ENCODE measurements at regions not wholly inside any gene's neighbourhood (a gene's known extent, or its start where the extent isn't known, plus 50 kb on each side); places are given as distances from the start of the nearest gene placed in this dataset.

DNA sequence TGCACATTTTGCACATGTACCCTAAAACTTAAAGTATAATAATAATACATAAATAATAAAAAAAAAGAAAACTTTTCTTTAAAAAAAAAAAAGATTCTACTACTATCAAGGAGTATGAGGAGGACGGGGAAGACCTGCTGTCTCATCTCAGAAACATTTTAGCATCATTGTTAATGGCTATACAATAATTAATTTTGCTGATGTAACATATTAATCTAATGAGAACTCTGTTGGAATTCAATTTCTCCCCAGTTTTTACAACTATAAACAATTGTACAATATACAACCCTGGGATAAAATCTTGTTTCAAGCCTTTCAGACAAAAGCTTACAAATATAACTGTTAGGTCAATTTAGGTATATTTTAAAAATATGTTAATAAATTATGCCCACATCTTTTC is 139.0 kb upstream of the GRIN3A start:
- DNase-seq = no peak
- no peak for ATAC-seq
- intact Hi-C loops (cut with DNase I) = no loop called here
- Histone ChIP-seq H3K9me3 (no peaks in the 10 kb centered on the region), H3K27ac (no peak overlapping the region), H3K4me1 (no peaks in the 10 kb centered on the region), H3K36me3 (no peaks in the 10 kb centered on the region), H3K27me3 (no peaks in the 10 kb centered on the region), H3K4me3 (no peak overlapping the region)
- WGBS, 2 donors = 50 to 55% methylated on average over 1 of the region's 1 CpG
- TF ChIP-seq, protein P1, sequence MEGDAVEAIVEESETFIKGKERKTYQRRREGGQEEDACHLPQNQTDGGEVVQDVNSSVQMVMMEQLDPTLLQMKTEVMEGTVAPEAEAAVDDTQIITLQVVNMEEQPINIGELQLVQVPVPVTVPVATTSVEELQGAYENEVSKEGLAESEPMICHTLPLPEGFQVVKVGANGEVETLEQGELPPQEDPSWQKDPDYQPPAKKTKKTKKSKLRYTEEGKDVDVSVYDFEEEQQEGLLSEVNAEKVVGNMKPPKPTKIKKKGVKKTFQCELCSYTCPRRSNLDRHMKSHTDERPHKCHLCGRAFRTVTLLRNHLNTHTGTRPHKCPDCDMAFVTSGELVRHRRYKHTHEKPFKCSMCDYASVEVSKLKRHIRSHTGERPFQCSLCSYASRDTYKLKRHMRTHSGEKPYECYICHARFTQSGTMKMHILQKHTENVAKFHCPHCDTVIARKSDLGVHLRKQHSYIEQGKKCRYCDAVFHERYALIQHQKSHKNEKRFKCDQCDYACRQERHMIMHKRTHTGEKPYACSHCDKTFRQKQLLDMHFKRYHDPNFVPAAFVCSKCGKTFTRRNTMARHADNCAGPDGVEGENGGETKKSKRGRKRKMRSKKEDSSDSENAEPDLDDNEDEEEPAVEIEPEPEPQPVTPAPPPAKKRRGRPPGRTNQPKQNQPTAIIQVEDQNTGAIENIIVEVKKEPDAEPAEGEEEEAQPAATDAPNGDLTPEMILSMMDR (IDR thresholded peaks at IDR 0.05) = no peak

DNA sequence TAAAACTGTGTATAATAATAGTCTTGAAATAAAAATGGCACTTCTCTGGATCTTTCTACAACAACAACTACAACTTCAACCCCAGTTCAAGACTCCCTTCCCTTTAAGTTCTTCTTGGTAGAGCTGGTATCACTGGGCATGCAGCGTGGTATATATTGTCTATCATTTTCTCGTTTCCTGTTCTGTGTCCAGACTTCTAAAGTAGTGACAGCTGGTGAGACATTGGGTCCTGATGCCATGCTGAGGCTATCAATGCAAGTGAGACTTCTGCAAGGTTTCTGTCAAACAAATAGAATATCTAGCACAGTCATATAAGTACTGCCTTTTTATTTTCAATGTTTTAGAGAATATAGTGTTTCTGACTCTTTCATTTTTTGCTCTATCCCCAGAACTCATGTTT is 123.0 kb upstream of the GRIN3A start:
- no peaks in the 10 kb centered on the region for H3K9me3 ChIP-seq
- H3K4me3 ChIP-seq = no peak overlapping the region
- H3K27me3 ChIP-seq = no peaks in the 10 kb centered on the region
- H3K27ac ChIP-seq = no peak overlapping the region
- no peak for ATAC-seq
- DNase-seq = no peak
- 68 to 73% methylated on average over 2 of the region's 2 CpGs for WGBS, 2 donors
- no peaks in the 10 kb centered on the region for H3K4me1 ChIP-seq
- H3K36me3 ChIP-seq = no peaks in the 10 kb centered on the region
- TF ChIP-seq, protein P1 (IDR thresholded peaks at IDR 0.05) = no peak
- intact Hi-C loops (cut with DNase I) = no loop called here

DNA sequence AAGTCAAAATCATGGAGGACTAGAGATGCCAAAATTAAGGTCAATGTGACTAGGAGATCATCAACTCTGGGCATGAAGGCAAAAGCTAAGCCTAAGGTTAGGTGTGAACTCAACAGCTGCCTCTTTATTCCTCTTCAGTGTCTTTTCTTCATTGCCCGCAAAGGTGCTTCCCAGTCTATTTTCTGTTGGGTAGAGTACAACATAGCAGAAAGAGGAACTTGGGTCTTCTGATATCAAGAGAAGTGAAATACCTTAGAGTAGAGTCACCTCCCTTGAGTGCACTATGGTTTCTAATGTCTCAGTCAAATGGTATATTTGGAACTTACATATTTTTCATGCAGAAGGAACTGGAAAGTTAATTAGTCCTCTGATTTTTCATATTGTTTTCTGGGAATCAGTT is 122.5 kb upstream of the GRIN3A start:
- Histone ChIP-seq H3K36me3 (no peaks in the 10 kb centered on the region), H3K9me3 (no peaks in the 10 kb centered on the region), H3K4me1 (no peaks in the 10 kb centered on the region), H3K4me3 (no peak overlapping the region), H3K27ac (no peak overlapping the region), H3K27me3 (no peaks in the 10 kb centered on the region)
- WGBS, 2 donors = 98 to 100% methylated on average over 1 of the region's 1 CpG
- intact Hi-C loops (cut with DNase I) = no loop called here
- ATAC-seq = no peak
- TF ChIP-seq, protein P1 (IDR thresholded peaks at IDR 0.05) = no peak
- DNase-seq = no peak

DNA sequence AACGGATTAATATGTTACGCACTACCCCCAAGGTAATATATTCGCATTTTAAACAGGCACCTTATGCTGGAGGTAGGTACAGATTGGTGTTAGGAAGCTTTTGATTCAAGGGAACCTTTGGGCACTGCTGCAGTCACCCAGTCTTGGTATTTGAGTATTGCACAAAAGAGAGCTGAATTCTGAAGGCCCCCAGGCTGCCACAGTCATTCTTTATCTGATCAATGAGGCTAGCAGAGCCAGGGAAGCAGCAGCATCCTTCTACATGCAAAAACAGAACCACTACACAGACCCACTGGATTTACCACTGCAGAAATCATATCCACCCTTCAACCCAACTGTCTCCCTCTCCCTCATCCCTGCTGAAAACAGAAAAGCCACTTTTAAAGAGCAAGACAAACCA is 121.2 kb upstream of the GRIN3A start:
- no peaks in the 10 kb centered on the region for H3K9me3 ChIP-seq
- intact Hi-C loops (cut with DNase I) = loop anchor here in 1 of 10 donors (10.0 kb wide), 1 partner anchor 55 kb away; no protein-coding TSS in a partner anchor
- H3K4me1 ChIP-seq = no peaks in the 10 kb centered on the region
- H3K27me3 ChIP-seq = no peaks in the 10 kb centered on the region
- no peak overlapping the region for H3K4me3 ChIP-seq
- no peak for DNase-seq
- H3K27ac ChIP-seq = no peak overlapping the region
- TF ChIP-seq, protein P1 (IDR thresholded peaks at IDR 0.05) = no peak
- 79 to 85% methylated on average over 3 of the region's 3 CpGs for WGBS, 2 donors
- ATAC-seq = no peak
- H3K36me3 ChIP-seq = no peaks in the 10 kb centered on the region
